Activated T-cell treated with anti-CD3 and anti-CD28 coated beads for 4 hours (primary cell): ENCODE measurements at regions not wholly inside any gene's neighbourhood (a gene's known extent, or its start where the extent isn't known, plus 50 kb on each side); places are given as distances from the start of the nearest gene placed in this dataset.

Experiments used
- DNase-seq: peaks from one replicate; pipeline ENCODE4 v3.0.0-alpha.2; 2020

GRCh38 chr16:51952500-51952899, 594.4 kb downstream of the TOX3 start:
- no peak for DNase-seq

- no peak for DNase-seq
Observed at GRCh38 chr16:51951668-51952298, 595.2 kb downstream of the TOX3 start.

- no peak for DNase-seq
Observed at GRCh38 chr16:51950118-51950780, 596.7 kb downstream of the TOX3 start.

- no peak for DNase-seq
Observed at GRCh38 chr16:51949282-51949681, 597.7 kb downstream of the TOX3 start.

GRCh38 chr16:51941412-51941811, 605.5 kb downstream of the TOX3 start:
- DNase-seq, result no peak

- no peak for DNase-seq
Observed at GRCh38 chr16:51940183-51940582, 606.8 kb downstream of the TOX3 start.

GRCh38 chr16:51939378-51939871, 607.5 kb downstream of the TOX3 start:
- DNase-seq, result no peak

GRCh38 chr16:51938861-51939260, 608.1 kb downstream of the TOX3 start:
- no peak for DNase-seq

- no peak for DNase-seq
Observed at GRCh38 chr16:51937771-51938170, 609.2 kb downstream of the TOX3 start.

GRCh38 chr16:51936846-51937245, 610.1 kb downstream of the TOX3 start:
- no peak for DNase-seq

- DNase-seq, result no peak
Observed at GRCh38 chr16:51932317-51932716, 614.6 kb downstream of the TOX3 start.

- no peak for DNase-seq
Observed at GRCh38 chr16:51931653-51932052, 615.3 kb downstream of the TOX3 start.

GRCh38 chr16:51924744-51925143, 622.2 kb downstream of the TOX3 start:
- DNase-seq, result no peak

- no peak for DNase-seq
Observed at GRCh38 chr16:51922476-51922875, 624.5 kb downstream of the TOX3 start.

GRCh38 chr16:51919736-51920135, 627.2 kb downstream of the TOX3 start:
- DNase-seq, result no peak

- no peak for DNase-seq
Observed at GRCh38 chr16:51916814-51917213, 630.1 kb downstream of the TOX3 start.

GRCh38 chr16:51916231-51916630, 630.7 kb downstream of the TOX3 start:
- no peak for DNase-seq

- DNase-seq, result no peak
Observed at GRCh38 chr16:51907680-51908079, 639.3 kb downstream of the TOX3 start.

GRCh38 chr16:51900221-51900780, 646.6 kb downstream of the TOX3 start:
- DNase-seq, result no peak

GRCh38 chr16:51898872-51899271, 648.1 kb downstream of the TOX3 start:
- no peak for DNase-seq

GRCh38 chr16:51896013-51896412, 650.9 kb downstream of the TOX3 start:
- DNase-seq, result no peak

GRCh38 chr16:51892293-51893007, 654.5 kb downstream of the TOX3 start:
- DNase-seq, result no peak

- no peak for DNase-seq
Observed at GRCh38 chr16:51888534-51888933, 658.4 kb downstream of the TOX3 start.

- DNase-seq, result no peak
Observed at GRCh38 chr16:51888016-51888415, 658.9 kb downstream of the TOX3 start.
